ENCODE measurements at regions not wholly inside any gene's neighbourhood (a gene's known extent, or its start where the extent isn't known, plus 50 kb on each side); places are given as distances from the start of the nearest gene placed in this dataset.

DNA sequence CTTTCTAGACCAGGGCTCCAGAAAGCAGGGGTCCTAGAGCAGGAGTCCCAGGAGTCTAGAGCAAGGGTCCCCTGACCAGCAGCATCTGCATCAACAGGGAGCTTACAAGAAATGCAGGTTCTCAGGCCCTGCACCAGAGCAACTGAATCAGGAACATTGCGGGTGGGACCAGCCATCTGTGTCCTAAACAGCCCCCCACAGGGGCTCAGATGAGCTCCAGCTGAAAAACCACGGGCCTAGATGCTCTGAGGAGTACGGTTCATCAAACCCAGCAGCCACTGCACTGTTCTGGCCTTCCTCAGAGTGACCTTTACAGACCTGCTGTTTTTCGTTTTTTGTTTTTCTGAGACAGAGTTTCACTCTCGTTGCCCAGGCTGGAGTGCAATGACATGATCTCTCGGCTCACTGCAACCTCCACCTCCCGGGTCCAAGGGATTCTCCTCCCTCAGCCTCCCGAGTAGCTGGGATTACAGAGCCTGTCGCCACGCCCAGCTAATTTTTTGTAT is 438.2 kb downstream of the SOX9 start:
- TF ChIP-seq ZBTB21 (CRISPR knock-in tag; IDR thresholded peaks at IDR 0.05; ENCODE audit: borderline replicate concordance), result no peak
- TF ChIP-seq, protein P1, sequence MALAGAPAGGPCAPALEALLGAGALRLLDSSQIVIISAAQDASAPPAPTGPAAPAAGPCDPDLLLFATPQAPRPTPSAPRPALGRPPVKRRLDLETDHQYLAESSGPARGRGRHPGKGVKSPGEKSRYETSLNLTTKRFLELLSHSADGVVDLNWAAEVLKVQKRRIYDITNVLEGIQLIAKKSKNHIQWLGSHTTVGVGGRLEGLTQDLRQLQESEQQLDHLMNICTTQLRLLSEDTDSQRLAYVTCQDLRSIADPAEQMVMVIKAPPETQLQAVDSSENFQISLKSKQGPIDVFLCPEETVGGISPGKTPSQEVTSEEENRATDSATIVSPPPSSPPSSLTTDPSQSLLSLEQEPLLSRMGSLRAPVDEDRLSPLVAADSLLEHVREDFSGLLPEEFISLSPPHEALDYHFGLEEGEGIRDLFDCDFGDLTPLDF (CRISPR knock-in tag; IDR thresholded peaks at IDR 0.05), result no peak
- no peak for TF ChIP-seq GTF2I (CRISPR knock-in tag; conservative IDR thresholded peaks at IDR 0.05)
- TF ChIP-seq FOXK1 (CRISPR knock-in tag; IDR thresholded peaks at IDR 0.05), result no peak
- TF ChIP-seq ZNF317 (CRISPR knock-in tag; IDR thresholded peaks at IDR 0.05; ENCODE audit: borderline replicate concordance, low read depth), result no peak
- no peak for TF ChIP-seq ZNF423 (CRISPR knock-in tag; IDR thresholded peaks at IDR 0.05)
- no peak for TF ChIP-seq ETV6 (CRISPR knock-in tag; IDR thresholded peaks at IDR 0.05)
- TF ChIP-seq CREB1 (CRISPR knock-in tag; IDR thresholded peaks at IDR 0.05), result no peak
- TF ChIP-seq ZNF416 (CRISPR knock-in tag; IDR thresholded peaks at IDR 0.05), result no peak
- TF ChIP-seq ZNF671 (CRISPR knock-in tag; IDR thresholded peaks at IDR 0.05), result no peak
- no peak for TF ChIP-seq ZNF232 (CRISPR knock-in tag; IDR thresholded peaks at IDR 0.05)
- Mint-ChIP-seq H3K4me1 (peaks cover 6% of the 10 kb centered on the region), H3K27ac (no peak overlapping the region), H3K27me3 (ENCODE audit: low read depth) (no peaks in the 10 kb centered on the region), H3K9me3 (no peaks in the 10 kb centered on the region), H3K4me3 (no peak overlapping the region), H3K36me3 (no peaks in the 10 kb centered on the region)
- ATAC-seq (no peak), DNase-seq (ENCODE audit: low spot score) (no peak)
- POLR2A ChIA-PET, result no interaction called here
- CTCF ChIA-PET, result interaction anchor here (0.8 to 3.5 kb wide), 11 partner anchors 20 to 786 kb away, joined by 3 to 106 read pairs (median 7); no protein-coding TSS in a partner anchor

- no peaks in the 10 kb centered on the region for H3K36me3 Mint-ChIP-seq
- no peaks in the 10 kb centered on the region for H3K9me3 Mint-ChIP-seq
- CTCF ChIA-PET, result interaction anchor here (0.6 to 3.5 kb wide), 48 partner anchors 9 to 784 kb away, joined by 3 to 106 read pairs (median 5); partner anchors contain the start of gene SSTR2
- DNase-seq (ENCODE audit: low spot score), result peak; percentile 70
- POLR2A ChIA-PET, result no interaction called here
- H3K27ac Mint-ChIP-seq, result no peak overlapping the region
- ATAC-seq, result peak; percentile 66
- no peak overlapping the region for H3K4me3 Mint-ChIP-seq
- peaks cover 6% of the 10 kb centered on the region for H3K4me1 Mint-ChIP-seq
- 0 out of 2 replicates have a peak, but pooled peaks have one; percentile 27 for TF ChIP-seq GTF2I (CRISPR knock-in tag; conservative IDR thresholded peaks at IDR 0.05)
- TF ChIP-seq NFE2L1 (CRISPR knock-in tag; IDR thresholded peaks at IDR 0.05), result 0 out of 2 replicates have a peak, but pooled peaks have one; percentile 57
- no peak for TF ChIP-seq ELF4 (CRISPR knock-in tag; IDR thresholded peaks at IDR 0.05; ENCODE audit: low read depth)
- TF ChIP-seq CTCF (IDR thresholded peaks at IDR 0.05), result peak; percentile 93
- TF ChIP-seq MYBL2 (CRISPR knock-in tag; IDR thresholded peaks at IDR 0.05), result 0 out of 2 replicates have a peak, but pooled peaks have one; percentile 9
- H3K27me3 Mint-ChIP-seq (ENCODE audit: low read depth), result no peaks in the 10 kb centered on the region
Observed at GRCh38 chr17:72560303-72561247, 439.8 kb downstream of the SOX9 start.

DNA sequence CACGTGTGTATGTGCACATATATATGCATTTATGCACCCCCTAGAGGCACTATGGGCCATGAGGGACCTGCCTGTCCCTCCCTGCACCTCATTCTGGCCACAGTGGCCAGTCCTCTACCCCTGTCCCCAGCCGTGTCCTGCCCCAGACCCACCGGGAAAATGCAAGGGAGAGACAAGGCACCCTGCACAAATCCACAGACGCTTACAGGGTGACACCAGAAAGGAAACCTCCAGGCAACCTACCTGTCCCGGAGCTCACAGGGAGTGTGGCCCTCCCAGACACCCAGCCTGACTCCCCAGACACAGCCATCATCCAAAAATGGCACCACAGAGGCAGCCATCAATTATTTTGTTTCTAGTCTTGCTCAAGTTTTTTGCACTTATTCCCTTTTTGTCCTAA is 440.4 kb downstream of the SOX9 start:
- Mint-ChIP-seq H3K4me3 (no peak overlapping the region), H3K27me3 (ENCODE audit: low read depth) (no peaks in the 10 kb centered on the region), H3K36me3 (no peaks in the 10 kb centered on the region), H3K27ac (no peak overlapping the region), H3K4me1 (peaks cover 6% of the 10 kb centered on the region), H3K9me3 (no peaks in the 10 kb centered on the region)
- DNase-seq (ENCODE audit: low spot score), result no peak
- ATAC-seq, result no peak
- POLR2A ChIA-PET, result no interaction called here
- CTCF ChIA-PET, result interaction anchor here (0.7 to 3.5 kb wide), 37 partner anchors 8 to 635 kb away, joined by 3 to 106 read pairs (median 5); partner anchors contain the start of gene SSTR2
- TF ChIP-seq ZBTB21 (CRISPR knock-in tag; IDR thresholded peaks at IDR 0.05; ENCODE audit: borderline replicate concordance) (no peak), CDX4 (CRISPR knock-in tag; IDR thresholded peaks at IDR 0.05; ENCODE audit: borderline replicate concordance) (no peak), E2F4 (CRISPR knock-in tag; IDR thresholded peaks at IDR 0.05; ENCODE audit: borderline replicate concordance, low read depth) (no peak), ZNF121 (CRISPR knock-in tag; IDR thresholded peaks at IDR 0.05) (no peak), CREM (CRISPR knock-in tag; IDR thresholded peaks at IDR 0.05) (no peak), ERG (CRISPR knock-in tag; IDR thresholded peaks at IDR 0.05) (no peak)
- TF ChIP-seq, protein P2, sequence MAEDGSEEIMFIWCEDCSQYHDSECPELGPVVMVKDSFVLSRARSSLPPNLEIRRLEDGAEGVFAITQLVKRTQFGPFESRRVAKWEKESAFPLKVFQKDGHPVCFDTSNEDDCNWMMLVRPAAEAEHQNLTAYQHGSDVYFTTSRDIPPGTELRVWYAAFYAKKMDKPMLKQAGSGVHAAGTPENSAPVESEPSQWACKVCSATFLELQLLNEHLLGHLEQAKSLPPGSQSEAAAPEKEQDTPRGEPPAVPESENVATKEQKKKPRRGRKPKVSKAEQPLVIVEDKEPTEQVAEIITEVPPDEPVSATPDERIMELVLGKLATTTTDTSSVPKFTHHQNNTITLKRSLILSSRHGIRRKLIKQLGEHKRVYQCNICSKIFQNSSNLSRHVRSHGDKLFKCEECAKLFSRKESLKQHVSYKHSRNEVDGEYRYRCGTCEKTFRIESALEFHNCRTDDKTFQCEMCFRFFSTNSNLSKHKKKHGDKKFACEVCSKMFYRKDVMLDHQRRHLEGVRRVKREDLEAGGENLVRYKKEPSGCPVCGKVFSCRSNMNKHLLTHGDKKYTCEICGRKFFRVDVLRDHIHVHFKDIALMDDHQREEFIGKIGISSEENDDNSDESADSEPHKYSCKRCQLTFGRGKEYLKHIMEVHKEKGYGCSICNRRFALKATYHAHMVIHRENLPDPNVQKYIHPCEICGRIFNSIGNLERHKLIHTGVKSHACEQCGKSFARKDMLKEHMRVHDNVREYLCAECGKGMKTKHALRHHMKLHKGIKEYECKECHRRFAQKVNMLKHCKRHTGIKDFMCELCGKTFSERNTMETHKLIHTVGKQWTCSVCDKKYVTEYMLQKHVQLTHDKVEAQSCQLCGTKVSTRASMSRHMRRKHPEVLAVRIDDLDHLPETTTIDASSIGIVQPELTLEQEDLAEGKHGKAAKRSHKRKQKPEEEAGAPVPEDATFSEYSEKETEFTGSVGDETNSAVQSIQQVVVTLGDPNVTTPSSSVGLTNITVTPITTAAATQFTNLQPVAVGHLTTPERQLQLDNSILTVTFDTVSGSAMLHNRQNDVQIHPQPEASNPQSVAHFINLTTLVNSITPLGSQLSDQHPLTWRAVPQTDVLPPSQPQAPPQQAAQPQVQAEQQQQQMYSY (CRISPR knock-in tag; IDR thresholded peaks at IDR 0.05), result no peak

All from WTC11 (cell line).